CD4-positive, alpha-beta T cell (primary cell): ENCODE measurements at regions not wholly inside any gene's neighbourhood (a gene's known extent, or its start where the extent isn't known, plus 50 kb on each side); places are given as distances from the start of the nearest gene placed in this dataset.

Experiments
- ATAC-seq: fragments of 200-7000 bp; cut with Tn5 transposase; one replicate; pipeline ENCODE4 v1.10.0; 2022; ENCODE audit warnings: mild to moderate bottlenecking; ENCODE audit not compliant: poor library complexity
- CTCF ChIA-PET: fragments of 350-600 bp; sonication (Branson Sonifier 250); formaldehyde crosslinking; loops from one replicate; lab custom pipeline; 2021; ENCODE audit warnings: antibody characterized with exemption, inconsistent platforms; lab: Charles Lee
- POLR2A ChIA-PET: fragments of 350-600 bp; sonication (Branson Sonifier 250); formaldehyde crosslinking; loops from one replicate; lab custom pipeline; 2021; ENCODE audit warnings: antibody characterized with exemption, inconsistent platforms; lab: Charles Lee
- DNase-seq, 14 experiments: peaks; one replicate each; pipeline ENCODE4 v3.0.0-alpha.2; 2013 to 2020; ENCODE audit warnings: mixed read lengths in 2 of 14
- H3K27ac ChIP-seq, 2 donors: one replicate each; pipeline versions ENCODE4 v1.5.1 to v1.7.0; 2013; ENCODE audit warnings: low read length in 2 of 2, low read depth in 1 of 2, mild to moderate bottlenecking in 1 of 2
- H3K27me3 ChIP-seq, 2 experiments: 1 replicate in 1 of 2; 2 replicates in 1 of 2; pipeline versions ENCODE4 v1.6.1 to v1.7.0; 2013; ENCODE audit warnings: low read length in 2 of 2, control low read depth in 1 of 2, mild to moderate bottlenecking in 1 of 2, moderate library complexity in 1 of 2; ENCODE audit not compliant: insufficient read depth in 2 of 2, control insufficient read depth in 1 of 2
- H3K36me3 ChIP-seq: one replicate; pipeline ENCODE4 v1.6.1; 2013; ENCODE audit warnings: low read length, control low read depth; ENCODE audit not compliant: insufficient read depth
- H3K4me1 ChIP-seq: one replicate; pipeline ENCODE4 v1.6.1; 2013; ENCODE audit warnings: low read length, control low read depth; ENCODE audit not compliant: insufficient read depth
- H3K4me3 ChIP-seq: one replicate; pipeline ENCODE4 v1.5.1; 2013; ENCODE audit warnings: mild to moderate bottlenecking, low read length, moderate library complexity
- H3K9me3 ChIP-seq, 2 experiments: 1 replicate in 1 of 2; 2 replicates in 1 of 2; pipeline versions ENCODE4 v1.6.1 to v1.7.0; 2013; ENCODE audit warnings: low read length in 2 of 2, mild to moderate bottlenecking in 2 of 2, control low read depth in 1 of 2, moderate library complexity in 1 of 2; ENCODE audit not compliant: control insufficient read depth in 1 of 2, insufficient read depth in 1 of 2
- H3K27ac Mint-ChIP-seq: one replicate; pipeline ENCODE4 v1.8.0; 2020; ENCODE audit warnings: mixed read lengths
- H3K27me3 Mint-ChIP-seq: one replicate; pipeline ENCODE4 v1.8.0; 2021; ENCODE audit warnings: mixed read lengths
- H3K36me3 Mint-ChIP-seq: one replicate; pipeline ENCODE4 v1.8.0; 2021; ENCODE audit warnings: low read depth, mixed read lengths
- H3K4me1 Mint-ChIP-seq: one replicate; pipeline ENCODE4 v1.8.0; 2021; ENCODE audit warnings: low read depth, mixed read lengths
- H3K4me3 Mint-ChIP-seq: one replicate; pipeline ENCODE4 v1.8.0; 2020; ENCODE audit warnings: mild to moderate bottlenecking, mixed read lengths
- H3K9me3 Mint-ChIP-seq: one replicate; pipeline ENCODE4 v1.8.0; 2020; ENCODE audit warnings: mixed read lengths
- intact Hi-C, 2 experiments: fragments of 100-400 bp; cut with DNase I in 1 of 2; cut with micrococcal nuclease in 1 of 2; formaldehyde crosslinking; loops; one replicate each; pipeline versions ENCODE4 v1.15.1 to v1.9.0; 2023 to 2025; cut with DNase I, micrococcal nuclease
- TF ChIP-seq, protein P1 (sequence below): fragments of 200-600 bp; IDR thresholded peaks from one replicate; pipeline ENCODE4 v1.8.0; 2022; ENCODE audit warnings: antibody characterized with exemption, mild to moderate bottlenecking

DNA sequence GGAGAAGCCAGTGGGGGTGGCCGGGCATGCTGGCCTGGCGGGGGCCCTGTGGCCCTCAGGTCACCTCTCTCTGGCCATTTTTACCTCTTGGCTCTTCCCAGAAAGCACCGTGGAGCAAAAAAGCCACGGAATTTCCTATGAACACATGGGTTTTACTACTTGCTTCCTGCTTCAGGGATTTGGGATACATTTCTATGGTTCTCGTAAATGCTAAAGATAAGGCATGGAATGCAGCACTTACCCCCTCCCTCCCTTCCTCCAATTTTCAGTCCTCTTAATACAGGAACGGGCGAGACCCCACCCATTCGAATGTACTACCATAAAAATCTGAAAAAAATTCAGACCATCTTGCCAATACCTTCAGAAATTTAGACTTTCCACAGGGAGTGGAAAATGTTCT lies 279.7 kb downstream of the ARHGAP12 start:
- H3K4me1 ChIP-seq, result no peaks in the 10 kb centered on the region
- no peaks in the 10 kb centered on the region for H3K4me1 Mint-ChIP-seq
- no peaks in the 10 kb centered on the region for H3K36me3 Mint-ChIP-seq
- H3K27ac Mint-ChIP-seq, result no peak overlapping the region
- ATAC-seq, result no peak
- intact Hi-C loops, result no loop called here
- H3K4me3 ChIP-seq, result no peak overlapping the region
- ChIA-PET CTCF (no interaction called here), POLR2A (no interaction called here)
- TF ChIP-seq, protein P1, sequence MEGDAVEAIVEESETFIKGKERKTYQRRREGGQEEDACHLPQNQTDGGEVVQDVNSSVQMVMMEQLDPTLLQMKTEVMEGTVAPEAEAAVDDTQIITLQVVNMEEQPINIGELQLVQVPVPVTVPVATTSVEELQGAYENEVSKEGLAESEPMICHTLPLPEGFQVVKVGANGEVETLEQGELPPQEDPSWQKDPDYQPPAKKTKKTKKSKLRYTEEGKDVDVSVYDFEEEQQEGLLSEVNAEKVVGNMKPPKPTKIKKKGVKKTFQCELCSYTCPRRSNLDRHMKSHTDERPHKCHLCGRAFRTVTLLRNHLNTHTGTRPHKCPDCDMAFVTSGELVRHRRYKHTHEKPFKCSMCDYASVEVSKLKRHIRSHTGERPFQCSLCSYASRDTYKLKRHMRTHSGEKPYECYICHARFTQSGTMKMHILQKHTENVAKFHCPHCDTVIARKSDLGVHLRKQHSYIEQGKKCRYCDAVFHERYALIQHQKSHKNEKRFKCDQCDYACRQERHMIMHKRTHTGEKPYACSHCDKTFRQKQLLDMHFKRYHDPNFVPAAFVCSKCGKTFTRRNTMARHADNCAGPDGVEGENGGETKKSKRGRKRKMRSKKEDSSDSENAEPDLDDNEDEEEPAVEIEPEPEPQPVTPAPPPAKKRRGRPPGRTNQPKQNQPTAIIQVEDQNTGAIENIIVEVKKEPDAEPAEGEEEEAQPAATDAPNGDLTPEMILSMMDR, result no peak
- H3K36me3 ChIP-seq, result no peaks in the 10 kb centered on the region
- DNase-seq, result no peak
- H3K4me3 Mint-ChIP-seq, result no peak overlapping the region
- H3K27me3 Mint-ChIP-seq, result peaks cover 8% of the 10 kb centered on the region
- H3K27ac ChIP-seq, result no peak overlapping the region
- H3K9me3 Mint-ChIP-seq, result no peaks in the 10 kb centered on the region
- H3K27me3 ChIP-seq, result peaks cover 3 to 5% of the 10 kb centered on the region in 2 experiments
- no peaks in the 10 kb centered on the region for H3K9me3 ChIP-seq

DNA sequence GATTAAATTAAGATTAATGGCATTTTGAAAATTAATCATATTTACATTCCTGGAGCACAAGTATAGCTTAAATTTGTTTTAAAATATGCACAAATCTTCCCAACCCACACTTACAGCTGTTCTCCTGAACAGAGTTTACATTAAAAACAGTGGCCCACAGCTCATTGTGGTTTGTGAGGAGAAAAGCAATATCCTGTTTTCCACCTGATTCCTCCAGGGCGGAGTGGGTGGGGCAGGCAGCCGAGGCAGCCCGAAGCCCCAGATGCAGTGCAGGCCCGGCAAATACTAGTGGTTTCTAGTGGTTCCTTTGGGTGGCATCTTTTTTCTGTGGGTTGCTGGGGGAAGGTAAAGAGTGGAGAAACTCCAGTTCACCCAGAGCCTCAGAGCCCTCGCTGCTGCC lies 280.8 kb downstream of the ARHGAP12 start:
- CTCF ChIA-PET, result no interaction called here
- DNase-seq, result no peak

DNA sequence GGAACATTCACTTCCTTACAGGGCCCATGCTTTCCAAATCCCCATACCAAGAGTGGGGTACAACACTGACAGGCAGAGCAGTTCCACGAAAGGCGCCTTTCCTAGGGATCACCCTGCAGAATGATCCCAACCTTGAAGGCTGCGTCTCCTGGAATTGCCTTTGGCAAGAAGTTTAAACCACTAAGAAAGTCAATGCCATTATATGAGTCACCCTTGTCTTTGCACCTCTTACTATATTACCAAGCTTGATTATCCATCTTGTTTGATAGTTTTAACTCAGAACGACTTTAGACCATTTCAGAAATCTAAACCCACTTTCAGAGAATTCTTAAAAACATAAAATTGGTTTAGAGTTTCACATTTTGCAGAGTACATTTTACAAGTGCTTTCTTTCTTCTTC lies 282.1 kb downstream of the ARHGAP12 start:
- intact Hi-C loops, result no loop called here
- peaks cover 5% of the 10 kb centered on the region for H3K27me3 Mint-ChIP-seq
- TF ChIP-seq, protein P1, result no peak
- no peaks in the 10 kb centered on the region for H3K9me3 Mint-ChIP-seq
- Histone ChIP-seq H3K4me1 (no peaks in the 10 kb centered on the region), H3K36me3 (no peaks in the 10 kb centered on the region), H3K27ac (no peak overlapping the region), H3K4me3 (no peak overlapping the region), H3K27me3 (peaks cover 0 to 9% of the 10 kb centered on the region in 2 experiments), H3K9me3 (no peaks in the 10 kb centered on the region)
- H3K36me3 Mint-ChIP-seq, result no peaks in the 10 kb centered on the region
- no peaks in the 10 kb centered on the region for H3K4me1 Mint-ChIP-seq
- no peak for ATAC-seq
- H3K4me3 Mint-ChIP-seq, result no peak overlapping the region
- ChIA-PET CTCF (no interaction called here), POLR2A (no interaction called here)
- no peak for DNase-seq
- no peak overlapping the region for H3K27ac Mint-ChIP-seq

More for the DNA sequence above, 280.8 kb downstream of the ARHGAP12 start:
- Mint-ChIP-seq H3K9me3 (no peaks in the 10 kb centered on the region), H3K27me3 (peaks cover 8% of the 10 kb centered on the region), H3K36me3 (no peaks in the 10 kb centered on the region), H3K4me3 (no peak overlapping the region), H3K27ac (no peak overlapping the region), H3K4me1 (no peaks in the 10 kb centered on the region)
- no peak for ATAC-seq
- intact Hi-C loops, result no loop called here
- TF ChIP-seq, protein P1, result no peak
- Histone ChIP-seq H3K27ac (no peak overlapping the region), H3K27me3 (peaks cover 5% of the 10 kb centered on the region in 2 experiments), H3K4me3 (no peak overlapping the region), H3K4me1 (no peaks in the 10 kb centered on the region), H3K9me3 (no peaks in the 10 kb centered on the region), H3K36me3 (no peaks in the 10 kb centered on the region)
- POLR2A ChIA-PET, result no interaction called here
